NCI-H226 (cell line): ENCODE measurements at regions not wholly inside any gene's neighbourhood (a gene's known extent, or its start where the extent isn't known, plus 50 kb on each side); places are given as distances from the start of the nearest gene placed in this dataset.
"Not testable (repeated sequence)": the region's sequence is repeated elsewhere in the genome, so short reads cannot be mapped to it uniquely, and the experiment has no call there.

Experiments used
- DNase-seq: peaks from one replicate; pipeline ENCODE4 v3.0.0-alpha.2; 2015

DNA sequence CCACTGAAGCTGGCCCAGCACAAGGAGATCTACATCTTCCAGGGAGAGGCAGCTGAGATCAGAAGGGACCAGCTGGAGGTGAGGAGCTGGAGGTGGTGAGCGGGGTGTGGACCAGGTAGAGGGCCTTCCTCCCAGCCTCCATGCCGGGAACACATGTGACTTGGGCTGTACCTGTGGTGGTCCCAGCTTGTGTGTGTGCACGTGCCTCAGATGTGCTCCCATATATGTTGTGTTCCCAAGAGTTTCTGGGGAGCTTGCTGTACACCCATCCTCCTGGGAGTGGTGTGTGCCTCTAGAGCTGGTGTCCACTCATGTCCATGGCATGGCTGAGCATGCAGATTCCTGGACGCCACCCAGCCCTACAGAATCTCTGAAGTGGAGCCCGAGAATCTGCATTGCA is 183.7 kb upstream of the AKAP13 start:
- not testable (repeated sequence) for DNase-seq

DNA sequence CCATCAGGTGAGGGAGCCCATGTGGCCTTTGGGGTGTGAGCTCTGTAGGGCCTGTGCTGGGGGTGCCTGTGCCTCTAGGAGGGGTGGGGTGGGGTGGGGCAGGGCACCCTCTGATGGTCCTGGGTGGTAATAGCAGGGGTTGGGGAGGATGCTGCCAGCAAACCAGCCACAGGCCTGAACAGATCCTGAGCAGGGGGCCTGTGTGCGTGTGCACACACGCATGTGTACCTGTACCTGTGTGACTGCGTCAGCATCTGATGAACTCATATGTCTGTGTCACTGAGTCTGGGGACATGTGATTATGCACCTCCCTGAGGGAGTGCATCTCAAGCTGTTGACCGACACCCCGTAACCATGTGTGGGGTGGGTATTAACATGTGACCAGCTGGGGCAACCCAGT is 182.8 kb upstream of the AKAP13 start:
- DNase-seq: not testable (repeated sequence)

DNA sequence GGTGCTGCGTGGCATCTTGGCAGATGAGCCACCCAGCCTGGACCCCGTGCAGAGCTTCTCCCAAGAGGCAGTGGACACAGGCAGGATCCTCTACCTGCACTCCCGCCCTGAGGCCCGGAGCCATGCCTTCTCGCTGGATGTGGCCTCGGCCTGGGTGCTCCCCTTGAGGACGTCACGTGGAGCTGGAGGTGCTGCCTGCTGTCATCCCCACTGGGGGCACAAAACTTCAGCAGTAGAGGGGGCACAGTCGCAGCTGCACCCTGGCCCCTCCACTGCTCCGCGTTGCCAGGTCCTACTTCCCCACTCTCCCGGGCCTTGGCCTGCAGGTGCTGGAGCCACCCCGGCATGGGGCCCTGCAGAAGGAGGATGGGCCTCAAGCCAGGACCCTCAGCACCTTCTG is 182.0 kb upstream of the AKAP13 start:
- DNase-seq: not testable (repeated sequence)

DNA sequence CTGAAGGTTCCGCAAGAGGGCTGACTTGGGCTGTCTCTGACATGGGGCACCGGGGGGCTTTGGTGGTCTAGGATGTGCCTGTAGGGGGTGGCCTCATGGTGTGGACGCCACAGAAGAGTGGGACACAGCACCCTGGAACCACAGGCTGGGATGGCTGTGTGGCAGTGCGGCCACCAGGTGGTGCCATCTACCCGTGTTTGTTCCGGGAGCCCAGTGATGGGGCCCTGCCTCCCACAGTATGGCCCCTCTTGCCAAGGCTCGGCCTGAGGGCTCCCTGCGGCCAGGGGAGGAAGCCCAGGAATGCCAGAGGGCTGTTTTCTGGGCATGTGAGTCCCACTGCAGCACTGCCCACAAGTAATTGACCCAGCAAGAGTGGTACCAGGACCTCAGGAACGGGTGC is 180.2 kb upstream of the AKAP13 start:
- not testable (repeated sequence) for DNase-seq

DNA sequence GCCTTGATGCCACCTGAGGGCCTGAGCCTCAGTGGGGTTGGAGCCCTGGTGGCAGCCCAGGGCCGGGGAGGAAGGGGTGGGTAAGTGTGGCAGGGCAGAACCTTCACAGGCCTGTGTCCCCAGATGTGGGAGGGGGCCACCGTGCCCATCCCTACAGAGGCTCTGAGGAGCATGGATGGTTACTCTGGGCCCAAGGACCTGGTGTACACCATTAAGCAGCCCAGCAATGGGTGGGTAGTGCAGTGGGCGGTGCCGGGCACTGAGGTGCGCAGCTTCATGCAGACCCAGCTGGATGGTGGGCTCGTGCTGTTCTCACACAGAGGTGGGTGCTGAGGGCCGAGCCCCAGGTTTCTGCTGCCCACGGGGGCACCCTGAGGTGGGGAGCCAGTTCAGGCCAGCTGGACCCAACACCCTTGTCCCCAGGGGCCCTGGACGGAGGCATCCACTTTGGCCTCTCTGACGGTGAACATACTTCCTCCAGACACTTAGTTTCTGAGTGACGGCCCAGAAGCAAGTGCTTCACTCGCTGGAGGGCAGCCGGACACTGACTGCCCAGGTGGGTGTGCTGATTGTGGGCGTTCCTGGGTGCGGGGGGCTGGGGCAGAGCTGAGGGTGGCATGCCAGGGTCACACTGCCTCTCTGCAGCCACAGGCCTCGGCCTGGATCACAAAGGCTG is 179.1 kb upstream of the AKAP13 start:
- not testable (repeated sequence) for DNase-seq

DNA sequence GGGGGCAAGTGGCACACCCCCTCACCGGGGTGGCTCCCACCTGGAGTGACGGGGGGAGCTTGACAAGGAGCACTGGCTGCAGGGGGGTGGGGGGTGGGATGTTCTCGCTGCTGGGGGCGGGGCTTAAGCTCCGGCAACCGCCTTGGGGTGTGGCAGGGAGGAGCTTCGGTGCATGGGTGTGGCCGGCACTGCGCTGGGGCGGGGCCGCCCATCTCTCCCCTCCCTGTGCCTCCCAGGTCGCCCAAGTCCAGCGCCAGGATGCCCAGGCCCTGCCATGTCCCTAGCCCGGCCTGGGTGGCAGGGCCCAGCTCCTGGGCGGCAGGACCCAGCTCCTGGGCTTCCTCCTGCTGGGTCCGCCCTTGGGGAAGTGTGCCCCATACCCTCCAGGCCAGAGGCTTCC is 175.9 kb upstream of the AKAP13 start:
- not testable (repeated sequence) for DNase-seq

DNA sequence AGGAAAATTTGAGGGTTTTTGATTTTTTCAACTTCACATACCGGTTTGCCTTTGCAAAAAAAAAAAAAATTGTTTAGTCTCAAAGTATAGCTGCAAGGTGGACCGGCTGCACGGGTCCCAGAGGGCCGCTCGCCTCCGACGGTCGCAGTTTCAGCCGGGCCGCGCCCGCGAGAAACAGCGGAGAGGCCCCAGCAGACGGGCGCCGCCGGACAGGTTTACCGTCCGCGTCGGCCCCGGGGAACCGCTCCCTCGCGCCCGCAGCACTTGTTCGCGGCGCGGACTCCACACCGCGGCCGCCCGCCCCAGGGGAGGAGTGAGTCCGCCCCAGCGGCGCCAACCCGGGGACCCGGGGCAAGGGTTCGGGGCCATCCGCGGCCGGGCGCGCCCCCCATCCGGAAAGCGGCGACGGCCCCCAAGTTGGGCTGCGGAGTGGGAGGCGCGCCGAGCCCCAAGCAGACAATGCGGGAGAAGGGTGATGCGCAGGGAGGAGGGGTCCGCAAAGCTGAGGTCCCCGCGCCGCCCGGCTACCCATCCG is 146.5 kb upstream of the AKAP13 start:
- not testable (repeated sequence) for DNase-seq

DNA sequence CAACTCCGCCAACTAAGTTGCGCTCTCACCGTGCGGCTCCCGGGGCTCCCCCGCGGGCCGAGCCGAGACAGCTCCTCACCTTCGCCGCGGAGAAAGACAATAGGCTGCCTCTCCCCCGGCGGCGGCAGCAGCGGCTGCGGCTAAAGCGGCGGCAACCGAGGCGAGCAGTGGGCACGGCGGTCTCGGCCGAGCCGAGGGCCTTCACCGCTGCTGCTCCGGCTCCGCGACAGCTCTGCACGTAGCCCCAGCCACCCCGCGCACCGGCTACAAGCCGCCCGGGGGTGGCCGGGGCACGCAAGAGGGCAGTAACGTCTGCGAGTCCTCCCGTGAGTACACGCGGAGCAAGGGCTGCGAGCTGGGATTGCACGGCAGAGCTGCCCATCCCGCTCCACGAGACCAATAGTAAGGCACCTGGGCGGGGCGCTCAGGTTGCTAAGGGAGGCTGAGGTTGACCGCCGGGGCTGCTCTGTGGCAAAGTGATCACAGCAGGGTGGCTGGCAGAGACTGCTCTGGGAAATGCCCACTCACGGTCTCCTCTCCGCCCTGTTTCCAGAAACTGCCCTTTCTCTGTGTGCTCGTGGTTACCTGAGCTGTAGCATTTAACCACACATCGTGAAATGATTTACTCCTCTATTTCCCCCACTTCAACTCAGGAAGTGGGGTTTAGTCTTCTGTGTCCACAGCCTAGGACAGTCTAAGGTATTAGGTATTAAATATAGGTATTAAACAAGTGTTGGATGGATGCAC is 145.8 kb upstream of the AKAP13 start:
- not testable (repeated sequence) for DNase-seq

DNA sequence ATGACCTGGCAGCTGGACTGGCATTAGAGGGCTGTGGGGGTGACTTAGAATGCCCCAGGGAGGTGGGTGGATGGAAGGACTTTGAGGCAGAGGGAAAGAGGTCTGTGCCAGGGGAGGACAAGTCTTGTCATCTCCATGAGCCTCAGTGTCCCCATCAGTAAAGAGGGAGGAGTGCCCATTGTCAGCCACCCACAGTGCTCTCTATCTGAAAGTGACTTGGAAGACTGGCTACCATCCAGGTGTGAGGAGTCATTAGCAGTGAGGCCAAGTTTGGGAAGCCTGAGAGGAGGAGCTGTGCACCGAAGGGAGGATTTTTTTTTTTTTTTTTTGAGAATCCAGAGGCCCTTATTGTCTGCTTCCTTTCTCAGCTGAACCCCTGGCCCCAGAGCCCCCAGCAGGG is 136.3 kb upstream of the AKAP13 start:
- not testable (repeated sequence) for DNase-seq

DNA sequence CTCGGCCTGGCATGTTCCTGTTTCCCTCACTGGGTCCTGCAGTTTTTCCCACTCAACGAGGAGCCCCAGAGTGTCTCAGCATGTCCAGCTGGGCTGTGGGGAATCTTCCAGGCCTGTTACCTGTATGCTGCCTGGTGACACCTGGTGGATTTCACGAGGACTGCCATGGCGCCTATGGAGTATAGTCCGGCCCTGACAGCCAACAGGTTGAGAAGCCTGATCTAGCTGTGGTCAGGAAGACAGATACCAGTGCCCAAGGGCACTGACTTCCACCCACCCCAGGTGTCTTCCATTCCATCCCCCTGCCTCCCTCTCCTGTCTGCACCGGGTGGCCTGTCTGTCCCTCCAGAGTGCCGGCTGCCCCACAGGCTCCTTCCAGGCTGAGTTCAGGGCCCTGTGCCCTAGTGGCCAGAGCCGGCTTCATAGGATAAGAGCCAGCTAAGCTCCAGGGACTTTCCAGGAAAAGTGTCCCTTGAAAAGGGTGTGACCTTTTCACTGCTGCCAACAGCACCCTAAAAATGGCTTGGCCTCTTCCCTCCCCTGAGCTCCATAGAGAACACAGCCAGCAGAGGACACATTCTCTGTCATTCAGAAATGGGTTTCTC is 129.4 kb upstream of the AKAP13 start:
- peak; percentile 14 for DNase-seq

DNA sequence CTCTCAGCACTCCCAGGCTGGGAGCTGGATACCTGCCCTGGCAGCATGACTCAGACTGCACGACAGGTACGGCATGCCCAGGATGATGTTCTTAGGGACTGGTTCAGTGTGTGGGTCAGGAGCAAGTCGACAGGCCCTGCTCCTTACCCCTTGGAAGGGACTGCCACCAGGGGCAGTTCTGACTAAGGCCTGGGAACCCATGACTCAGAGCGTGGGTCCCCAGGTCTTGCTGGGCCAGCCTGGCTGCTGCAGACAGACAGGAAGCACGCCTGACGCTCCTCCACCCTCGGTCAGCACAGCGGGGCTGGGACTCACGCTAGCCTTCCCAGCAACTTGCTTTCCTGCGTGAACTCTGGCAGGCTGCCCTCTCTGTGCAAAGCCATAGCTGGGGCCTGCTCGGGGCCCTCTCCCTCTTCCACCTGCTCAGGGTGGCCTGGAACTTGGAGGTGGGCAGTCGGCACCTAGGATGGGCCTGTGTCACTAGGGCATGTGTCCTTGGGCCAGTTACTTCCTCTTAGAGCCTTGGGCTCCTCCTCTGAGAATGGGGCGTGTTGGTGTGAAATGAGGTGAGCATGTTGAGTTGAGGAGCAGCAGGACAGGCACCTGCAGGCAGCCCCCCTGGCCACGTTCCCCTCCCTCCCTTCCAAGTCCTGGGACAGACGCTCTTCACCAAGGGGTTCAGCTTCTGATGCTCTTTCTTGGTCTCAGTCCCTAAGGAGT is 127.0 kb upstream of the AKAP13 start:
- DNase-seq: not testable (repeated sequence)

DNA sequence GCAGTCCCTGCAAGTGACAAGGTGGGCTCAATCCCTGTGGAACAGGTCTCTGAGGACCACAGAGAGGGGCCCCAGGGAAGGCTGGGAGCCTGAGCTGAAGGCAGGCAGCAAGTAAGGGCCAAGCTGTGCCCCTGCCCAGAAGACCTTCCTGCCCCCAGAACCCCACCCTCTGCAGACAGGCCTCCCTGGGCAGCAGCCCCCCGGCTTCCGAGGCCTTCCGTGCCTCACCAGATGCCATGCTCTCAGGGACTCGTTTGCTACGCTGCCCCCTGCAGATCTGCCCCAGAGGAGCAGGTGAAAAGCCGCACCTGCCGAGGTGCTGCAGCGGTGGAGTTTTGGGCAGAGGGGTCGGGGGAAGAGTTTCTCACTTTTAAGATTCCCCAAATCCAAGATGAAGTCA is 125.4 kb upstream of the AKAP13 start:
- not testable (repeated sequence) for DNase-seq

DNA sequence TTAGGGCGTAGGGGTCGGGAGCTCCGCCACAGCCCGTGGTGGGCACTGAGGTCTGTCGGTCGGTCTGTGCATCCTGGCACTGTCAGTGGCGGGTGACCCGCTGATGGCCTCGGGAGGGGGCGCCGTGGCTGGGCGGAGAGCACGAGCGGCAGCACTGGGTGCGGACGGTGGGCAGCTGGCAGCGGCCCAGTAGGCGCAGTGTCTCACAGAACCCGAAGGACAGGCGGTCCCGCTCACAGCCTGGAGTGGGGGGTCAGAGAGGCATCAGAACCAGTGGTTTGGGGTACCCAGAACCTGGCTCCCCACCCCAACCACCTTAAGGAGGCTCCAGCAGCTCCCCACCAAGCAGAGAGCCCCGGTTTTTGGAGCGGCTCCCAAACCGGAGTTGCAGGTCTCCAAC is 124.9 kb upstream of the AKAP13 start:
- DNase-seq: not testable (repeated sequence)

DNA sequence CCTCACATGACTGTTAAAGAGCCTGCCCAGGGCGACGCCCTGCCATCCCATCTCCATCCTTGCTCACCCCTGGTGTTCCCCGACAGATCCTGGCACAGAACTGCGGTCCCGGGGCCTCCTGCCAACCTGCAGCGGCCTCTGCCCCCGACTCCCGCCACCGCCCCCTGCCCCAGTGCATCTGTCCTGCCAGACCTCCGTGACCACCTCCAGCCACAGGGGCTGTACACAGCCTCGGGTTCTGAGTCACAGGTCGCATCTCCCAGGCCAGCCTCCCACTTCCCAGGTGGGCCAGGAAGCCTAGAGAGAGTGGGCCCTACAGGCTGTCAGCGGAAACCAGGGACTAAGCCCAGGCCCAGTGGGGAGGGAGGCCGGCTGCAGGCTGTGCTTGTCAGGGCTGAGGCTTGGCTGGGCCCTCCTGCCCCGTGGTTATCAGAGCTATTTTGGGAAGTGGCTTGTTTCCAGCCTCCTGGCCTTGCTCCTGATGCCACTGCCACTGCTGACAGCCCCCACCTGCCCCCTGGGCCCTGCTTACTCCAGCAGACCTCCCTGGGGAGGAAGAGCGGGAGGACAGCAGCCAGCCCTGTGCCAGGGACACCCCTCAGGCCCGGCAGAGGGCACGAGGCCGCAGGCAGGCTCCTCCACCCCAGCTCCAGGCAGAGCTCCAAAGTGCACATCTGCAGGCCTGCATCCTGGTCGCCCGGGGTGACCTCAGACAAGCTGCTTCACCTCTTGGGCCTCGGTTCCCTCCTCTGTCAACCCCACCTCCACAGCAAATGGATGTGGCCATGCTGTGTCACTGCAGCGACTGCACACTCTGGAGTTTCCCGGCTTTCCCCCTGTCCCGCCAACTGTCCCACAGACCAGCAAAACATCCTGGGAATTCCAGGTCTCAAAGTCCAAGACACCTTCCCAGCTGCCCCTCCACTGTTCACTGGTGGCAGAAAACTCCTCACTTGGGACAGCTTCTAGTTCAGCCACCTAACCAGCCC is 124.1 kb upstream of the AKAP13 start:
- not testable (repeated sequence) for DNase-seq

DNA sequence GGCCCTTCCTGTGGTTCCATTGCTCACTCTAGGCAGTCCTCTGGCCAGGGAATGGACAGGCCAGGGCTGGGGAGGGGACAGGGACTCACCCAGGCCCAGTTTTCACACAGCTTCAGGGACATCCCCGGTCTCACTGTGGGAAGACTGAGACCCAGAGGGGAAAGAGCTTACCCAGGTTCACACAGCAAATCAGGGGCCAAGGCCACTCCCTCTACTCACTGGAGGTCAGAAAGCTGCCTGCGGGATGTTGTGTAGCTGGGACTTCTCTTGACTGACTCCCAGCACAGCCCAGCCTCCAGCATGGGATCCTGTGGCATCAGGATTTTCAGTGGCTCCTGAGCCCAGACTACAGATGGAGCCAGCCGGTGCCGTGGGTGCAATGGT is 122.3 kb upstream of the AKAP13 start:
- not testable (repeated sequence) for DNase-seq

DNA sequence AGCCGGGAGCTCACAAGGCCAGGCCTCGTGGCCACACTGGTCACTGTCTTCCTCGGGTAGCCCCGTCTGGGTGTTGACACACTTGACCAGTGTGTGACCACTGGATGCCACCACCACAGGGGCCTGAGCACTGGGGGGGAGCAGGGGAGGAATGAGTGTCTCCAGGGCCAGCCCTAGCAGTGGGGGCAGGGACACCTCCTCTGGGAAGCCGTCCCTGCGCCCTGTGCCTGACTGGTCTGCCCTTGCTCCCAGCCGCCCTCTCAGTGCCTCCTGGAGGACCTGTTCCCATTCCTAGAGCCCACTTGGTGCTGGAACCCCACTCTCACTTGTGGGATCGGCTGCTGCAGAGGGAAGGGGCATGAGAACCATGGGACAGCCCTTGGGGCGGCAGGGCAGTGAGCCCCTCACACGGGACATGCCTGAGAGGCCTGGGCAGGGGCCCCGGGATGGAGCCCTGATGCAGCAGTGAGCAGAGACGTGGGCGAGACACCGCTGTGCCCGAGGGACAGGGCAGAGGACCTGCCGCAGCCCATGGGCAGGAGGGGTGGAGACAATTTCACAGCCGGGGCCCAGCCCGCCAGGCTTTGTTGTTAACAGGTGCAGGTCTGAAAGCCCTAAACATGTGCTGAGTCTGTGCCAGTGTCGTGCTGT is 121.7 kb upstream of the AKAP13 start:
- not testable (repeated sequence) for DNase-seq

DNA sequence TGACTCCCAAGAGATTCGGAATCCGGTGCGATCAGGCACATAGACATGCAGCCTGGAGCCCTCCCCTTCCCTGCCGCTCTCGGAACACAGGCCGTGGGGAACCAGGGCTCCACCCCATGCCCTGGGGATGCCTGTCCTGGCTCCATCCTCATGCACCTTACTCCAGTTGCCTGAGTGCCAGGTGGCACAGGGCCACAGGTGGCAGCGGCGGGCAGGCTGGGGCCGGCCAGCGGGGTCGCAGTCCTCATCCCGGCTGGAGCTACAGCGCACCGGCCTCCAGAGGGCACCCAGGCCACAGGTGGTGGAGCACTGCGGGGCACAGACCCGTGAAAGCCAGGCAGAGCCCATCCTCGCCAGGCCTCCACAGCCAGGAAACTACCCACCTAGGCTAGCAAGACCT is 119.9 kb upstream of the AKAP13 start:
- not testable (repeated sequence) for DNase-seq

DNA sequence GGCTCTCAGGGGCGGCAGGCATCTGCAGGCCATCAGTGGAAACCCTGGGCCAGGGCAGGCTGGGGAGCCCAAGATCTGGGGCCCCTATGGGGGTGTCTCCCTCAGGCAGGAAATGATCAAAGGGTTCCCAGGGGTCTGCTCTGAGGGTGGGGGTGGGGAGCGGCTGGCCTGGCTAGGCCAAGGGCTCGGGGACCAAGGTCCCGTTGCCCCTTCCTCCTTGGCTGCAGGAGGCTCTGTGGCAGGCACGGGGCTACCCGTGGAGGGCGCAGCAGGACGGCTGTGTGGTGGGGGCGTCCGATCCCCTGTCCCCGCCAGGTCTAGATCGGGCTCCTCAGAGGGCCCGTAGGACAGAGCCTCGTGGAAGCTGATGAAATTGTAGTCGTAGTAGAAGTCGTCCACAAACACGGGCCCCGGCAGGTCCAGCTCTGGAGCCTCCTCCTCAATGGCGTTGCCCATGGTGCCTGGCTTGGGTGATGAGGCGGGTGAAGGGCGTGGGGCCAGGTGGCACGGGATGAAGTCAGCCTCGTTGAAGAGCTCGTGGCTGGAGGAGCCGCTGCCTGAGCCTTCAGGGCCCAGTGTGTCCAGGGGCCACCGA is 117.8 kb upstream of the AKAP13 start:
- DNase-seq: not testable (repeated sequence)

DNA sequence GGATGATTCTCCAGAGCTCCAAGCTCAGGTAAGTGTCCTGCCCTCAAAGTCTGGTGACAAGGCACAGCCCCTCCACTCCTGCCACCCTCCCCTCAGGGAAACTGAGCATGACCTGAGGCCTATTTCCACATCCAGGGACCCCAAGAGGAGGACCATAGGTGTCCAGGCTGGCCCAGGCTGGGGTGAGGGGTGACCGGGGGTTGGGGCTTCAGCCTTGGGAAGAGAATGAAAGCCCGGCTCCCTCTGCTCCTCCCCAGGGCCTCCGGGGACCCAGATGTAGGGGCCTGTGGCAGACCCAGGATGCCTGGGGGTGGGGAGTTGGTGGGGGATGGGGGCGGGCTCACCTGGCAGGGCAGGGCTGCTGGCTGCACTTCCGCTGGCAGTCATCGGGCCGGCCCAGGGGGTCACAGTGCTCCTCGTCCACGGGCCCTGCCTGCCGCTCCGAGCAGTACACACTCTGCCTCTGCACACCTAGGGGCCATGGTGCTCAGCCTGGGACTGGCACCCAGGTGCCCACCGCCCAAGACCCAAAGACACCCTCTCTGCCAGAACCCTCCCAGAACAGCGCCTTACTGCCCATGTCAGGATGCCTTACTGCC is 116.5 kb upstream of the AKAP13 start:
- DNase-seq: not testable (repeated sequence)

DNA sequence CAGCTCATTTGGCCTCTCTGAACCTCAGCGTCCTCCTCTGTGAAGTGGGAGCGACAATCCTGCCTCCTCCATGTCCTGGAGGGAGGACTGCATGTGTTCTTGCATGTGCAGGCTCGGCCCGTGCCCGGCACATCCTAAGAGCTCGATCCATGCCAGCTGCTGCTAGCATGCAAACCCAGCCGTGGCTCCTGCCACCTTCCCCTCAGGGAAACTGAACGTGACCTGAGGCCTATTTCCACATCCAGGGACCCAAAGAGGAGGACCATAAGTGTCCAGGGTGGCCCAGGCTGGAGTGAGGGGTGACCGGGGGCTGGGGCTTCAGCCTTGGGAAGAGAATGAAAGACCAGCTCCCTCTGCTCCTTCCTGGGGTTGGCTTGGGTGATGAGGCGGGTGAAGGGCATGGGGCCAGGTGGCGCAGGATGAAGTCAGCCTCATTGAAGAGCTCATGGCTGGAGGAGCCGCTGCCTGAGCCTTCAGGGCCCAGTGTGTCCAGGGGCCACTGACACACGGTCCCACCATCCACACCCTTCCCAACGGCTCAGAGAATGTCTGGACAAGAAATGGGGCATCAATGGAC is 115.7 kb upstream of the AKAP13 start:
- not testable (repeated sequence) for DNase-seq
